Aorta (tissue), 5 donors: ENCODE measurements at regions not wholly inside any gene's neighbourhood (a gene's known extent, or its start where the extent isn't known, plus 50 kb on each side); places are given as distances from the start of the nearest gene placed in this dataset.

Experiments used
- ATAC-seq: fragments of 200-7000 bp; cut with Tn5 transposase; one replicate; pipeline ENCODE4 v1.9.1; 2022; ENCODE audit warnings: moderate library complexity; ENCODE audit not compliant: low FRiP score
- DNase-seq, 2 donors: peaks; one replicate each; pipeline ENCODE4 v3.0.0-alpha.2; 2020
- H3K27ac ChIP-seq, 2 donors: one replicate each; pipeline ENCODE4 v1.5.1; 2013; ENCODE audit warnings: low read length in 2 of 2, mild to moderate bottlenecking in 2 of 2, moderate library complexity in 2 of 2, control low read depth in 1 of 2, inconsistent platforms in 1 of 2, low read depth in 1 of 2
- H3K27me3 ChIP-seq, 2 donors: one replicate each; pipeline ENCODE4 v1.6.1; 2013; ENCODE audit warnings: control low read depth in 1 of 2, low read length in 1 of 2, mild to moderate bottlenecking in 1 of 2, moderate library complexity in 1 of 2; ENCODE audit not compliant: insufficient read depth in 2 of 2, control insufficient read depth in 1 of 2
- H3K36me3 ChIP-seq, 2 donors: one replicate each; pipeline ENCODE4 v1.6.1; 2013; ENCODE audit warnings: control low read depth in 1 of 2, low read length in 1 of 2, mild to moderate bottlenecking in 1 of 2; ENCODE audit not compliant: insufficient read depth in 2 of 2, control insufficient read depth in 1 of 2
- H3K4me1 ChIP-seq, 2 donors: one replicate each; pipeline ENCODE4 v1.6.1; 2013; ENCODE audit warnings: low read length in 2 of 2, control low read depth in 1 of 2, mild to moderate bottlenecking in 1 of 2, moderate library complexity in 1 of 2; ENCODE audit not compliant: insufficient read depth in 2 of 2, control insufficient read depth in 1 of 2
- H3K4me3 ChIP-seq, 2 donors: one replicate each; pipeline ENCODE4 v1.5.1; 2013; ENCODE audit warnings: low read length in 2 of 2, control low read depth in 1 of 2, mild to moderate bottlenecking in 1 of 2
- H3K9me3 ChIP-seq: one replicate; pipeline ENCODE4 v1.6.1; 2013; ENCODE audit warnings: mild to moderate bottlenecking, low read length; ENCODE audit not compliant: control insufficient read depth
- WGBS, 2 donors: extraction: QIAGEN DNeasy Blood & Tissue Kit; methylation state at CpG; one replicate each; pipeline ENCODE4 v1.1.7; 2013; 5-methylcytosine and 5-hydroxymethylcytosine counted together
- intact Hi-C, 2 donors: fragments of 100-400 bp; cut with DNase I; formaldehyde crosslinking; loops; one replicate each; pipeline versions ENCODE4 v1.14.2 to v1.15.0; 2022
- donor health status: healthy with polysubstance abuse.
- donor health status: Bipolar disorder and iron deficiency.
- donor health status: DM: no; HTN: no; CAD: no.
- donor health status: DM: no; HTN: no; CAD: no.
- donor health status: DM: yes; HTN: yes; CAD: no.

DNA sequence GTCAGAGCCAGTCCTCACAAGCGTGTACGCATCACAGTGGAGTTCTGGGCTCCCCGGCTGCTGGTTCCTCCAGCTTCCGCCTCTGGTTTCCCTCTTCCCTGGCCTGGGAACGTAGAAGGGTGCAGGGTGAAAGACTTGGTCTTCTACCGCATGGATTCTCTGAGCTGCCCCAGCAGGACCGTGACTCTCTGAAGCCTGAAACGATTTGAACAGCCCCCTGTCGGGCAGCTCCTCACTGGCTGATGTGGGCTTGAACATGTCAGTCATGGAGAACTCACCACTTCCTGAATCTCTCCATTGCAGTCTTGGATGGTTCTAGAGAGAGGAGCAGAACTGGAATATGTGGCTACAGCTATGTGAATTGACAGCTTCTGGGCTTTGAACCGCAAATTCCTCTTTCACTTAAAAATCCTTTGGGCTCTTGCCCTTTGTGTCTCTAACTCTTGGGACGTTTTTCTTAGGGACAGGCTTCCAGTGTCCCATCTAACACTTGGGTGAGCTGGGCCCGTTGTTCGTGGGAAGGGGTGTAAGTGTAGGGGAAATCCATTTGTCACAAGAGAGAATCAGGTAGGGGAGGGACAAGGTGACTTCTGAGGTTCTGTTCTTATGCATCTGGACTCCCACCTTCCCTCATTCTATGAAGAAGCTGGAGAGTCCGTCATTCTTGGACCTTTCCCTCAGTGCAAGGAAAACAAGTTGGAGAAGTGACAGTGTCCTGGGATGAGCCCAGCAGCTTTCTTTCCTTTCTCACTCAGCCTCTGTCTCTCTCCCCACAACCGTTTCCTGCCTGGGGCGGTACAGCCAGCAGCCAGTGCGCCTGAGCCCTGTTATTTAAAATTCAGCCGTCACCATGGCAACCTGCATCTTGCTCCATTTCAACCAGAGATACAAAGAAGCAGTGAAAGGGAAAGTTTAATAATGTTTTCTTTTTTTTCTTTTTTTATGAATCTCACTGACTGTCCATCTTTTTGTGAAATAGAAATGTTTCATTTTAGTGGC is 84.7 kb downstream of the PTTG1 start:
- DNase-seq: peak in 1 of 2 donors; percentile 75
- H3K36me3 ChIP-seq: no peaks in the 10 kb centered on the region
- no peak overlapping the region for H3K4me3 ChIP-seq
- ATAC-seq: no peak
- 42 to 47% methylated on average over 18 of the region's 18 CpGs for WGBS, 2 donors
- intact Hi-C loops: no loop called here
- H3K27ac ChIP-seq: no peak overlapping the region
- H3K4me1 ChIP-seq: no peaks in the 10 kb centered on the region
- no peaks in the 10 kb centered on the region for H3K9me3 ChIP-seq
- no peaks in the 10 kb centered on the region for H3K27me3 ChIP-seq

- Histone ChIP-seq H3K4me3 (no peak overlapping the region), H3K36me3 (no peaks in the 10 kb centered on the region), H3K27ac (no peak overlapping the region), H3K27me3 (peaks cover 0 to 2% of the 10 kb centered on the region in 2 donors), H3K9me3 (no peaks in the 10 kb centered on the region), H3K4me1 (no peaks in the 10 kb centered on the region)
- no peak for DNase-seq
- 41 to 58% methylated on average over 5 of the region's 5 CpGs for WGBS, 2 donors
- no peak for ATAC-seq
- intact Hi-C loops: no loop called here
Measured at GRCh38 chr5:160507221-160507721, 85.6 kb downstream of the PTTG1 start.

GRCh38 chr5:160508780-160509361 is 87.2 kb downstream of the PTTG1 start:
- H3K27ac ChIP-seq: no peak overlapping the region
- H3K27me3 ChIP-seq: peaks cover 0 to 2% of the 10 kb centered on the region in 2 donors
- 7 to 8% methylated on average over 9 of the region's 9 CpGs for WGBS, 2 donors
- no peaks in the 10 kb centered on the region for H3K4me1 ChIP-seq
- H3K4me3 ChIP-seq: no peak overlapping the region
- H3K36me3 ChIP-seq: no peaks in the 10 kb centered on the region
- no peak for DNase-seq
- intact Hi-C loops: loop anchor here in 1 of 2 donors (2.0 kb wide), 1 partner anchor 70 kb away; no protein-coding TSS in a partner anchor
- no peaks in the 10 kb centered on the region for H3K9me3 ChIP-seq
- peak; percentile 87 for ATAC-seq

GRCh38 chr5:160511280-160511929 is 89.8 kb downstream of the PTTG1 start:
- no peak overlapping the region for H3K27ac ChIP-seq
- H3K27me3 ChIP-seq: peaks cover 0 to 2% of the 10 kb centered on the region in 2 donors
- H3K4me3 ChIP-seq: no peak overlapping the region
- H3K9me3 ChIP-seq: no peaks in the 10 kb centered on the region
- 53 to 63% methylated on average over 12 of the region's 12 CpGs for WGBS, 2 donors
- ATAC-seq: no peak
- intact Hi-C loops: no loop called here
- no peak for DNase-seq
- no peaks in the 10 kb centered on the region for H3K36me3 ChIP-seq
- H3K4me1 ChIP-seq: no peaks in the 10 kb centered on the region
